Adipocyte (in vitro differentiated cells): ENCODE measurements at regions not wholly inside any gene's neighbourhood (a gene's known extent, or its start where the extent isn't known, plus 50 kb on each side); places are given as distances from the start of the nearest gene placed in this dataset.

Experiments used
- DNase-seq: peaks from one replicate; pipeline ENCODE4 v3.0.0-alpha.2; 2015; ENCODE audit warnings: low read depth
- H3K27me3 ChIP-seq: replicated peaks from 2 replicates; pipeline ENCODE4 v1.7.0; 2013; ENCODE audit warnings: mild to moderate bottlenecking, low read length, moderate library complexity; ENCODE audit not compliant: control insufficient read depth, insufficient read depth
- H3K36me3 ChIP-seq: 2 replicates; pipeline ENCODE4 v1.7.0; 2013; ENCODE audit warnings: low read length, mild to moderate bottlenecking, moderate library complexity; ENCODE audit not compliant: control insufficient read depth, insufficient read depth, severe bottlenecking
- H3K4me1 ChIP-seq: 2 replicates; pipeline ENCODE4 v1.7.0; 2013; ENCODE audit warnings: mild to moderate bottlenecking, low read length, moderate library complexity; ENCODE audit not compliant: control insufficient read depth, insufficient read depth
- H3K4me3 ChIP-seq: 2 replicates; pipeline ENCODE4 v1.7.0; 2013; ENCODE audit warnings: mild to moderate bottlenecking, low read length, moderate library complexity
- H3K9ac ChIP-seq: 2 replicates; pipeline ENCODE4 v1.7.0; 2013; ENCODE audit warnings: mild to moderate bottlenecking, low read length, moderate library complexity
- H3K9me3 ChIP-seq: 2 replicates; pipeline ENCODE4 v1.7.0; 2013; ENCODE audit warnings: mild to moderate bottlenecking, low read length, moderate library complexity; ENCODE audit not compliant: control insufficient read depth

GRCh38 chr2:106685180-106685897, 198.2 kb downstream of the CD8B2 start:
- Histone ChIP-seq H3K9me3 (peaks cover 14% of the 10 kb centered on the region), H3K4me1 (no peaks in the 10 kb centered on the region), H3K9ac (no peak overlapping the region), H3K36me3 (no peaks in the 10 kb centered on the region), H3K4me3 (no peak overlapping the region), H3K27me3 (no peaks in the 10 kb centered on the region)
- DNase-seq = no peak

- Histone ChIP-seq H3K36me3 (no peaks in the 10 kb centered on the region), H3K27me3 (no peaks in the 10 kb centered on the region), H3K4me3 (no peak overlapping the region), H3K4me1 (no peaks in the 10 kb centered on the region), H3K9me3 (peaks cover 11% of the 10 kb centered on the region), H3K9ac (no peak overlapping the region)
- DNase-seq = no peak
These were observed 199.2 kb downstream of the ST6GAL2 start for GRCh38 chr2:106686814-106687213.

- DNase-seq = no peak
- H3K36me3 ChIP-seq = no peaks in the 10 kb centered on the region
- H3K27me3 ChIP-seq = no peaks in the 10 kb centered on the region
These were observed 190.9 kb downstream of the ST6GAL2 start for GRCh38 chr2:106694964-106695470.

GRCh38 chr2:106695919-106696318, 190.0 kb downstream of the ST6GAL2 start:
- Histone ChIP-seq H3K4me3 (no peak overlapping the region), H3K36me3 (no peaks in the 10 kb centered on the region), H3K4me1 (no peaks in the 10 kb centered on the region), H3K9ac (no peak overlapping the region), H3K27me3 (no peaks in the 10 kb centered on the region), H3K9me3 (no peaks in the 10 kb centered on the region)
- no peak for DNase-seq

More at GRCh38 chr2:106694964-106695470, 190.9 kb downstream of the ST6GAL2 start:
- no peak overlapping the region for H3K4me3 ChIP-seq
- no peaks in the 10 kb centered on the region for H3K4me1 ChIP-seq
- H3K9me3 ChIP-seq = no peaks in the 10 kb centered on the region
- no peak overlapping the region for H3K9ac ChIP-seq

- H3K27me3 ChIP-seq = no peaks in the 10 kb centered on the region
- H3K9me3 ChIP-seq = no peaks in the 10 kb centered on the region
- H3K36me3 ChIP-seq = no peaks in the 10 kb centered on the region
- no peak overlapping the region for H3K4me3 ChIP-seq
- H3K9ac ChIP-seq = no peak overlapping the region
- no peak for DNase-seq
- no peaks in the 10 kb centered on the region for H3K4me1 ChIP-seq
These were observed 185.4 kb downstream of the ST6GAL2 start for GRCh38 chr2:106700616-106701015.

- H3K27me3 ChIP-seq = no peaks in the 10 kb centered on the region
- no peaks in the 10 kb centered on the region for H3K4me1 ChIP-seq
- DNase-seq = no peak
- H3K9ac ChIP-seq = no peak overlapping the region
- H3K4me3 ChIP-seq = no peak overlapping the region
- no peaks in the 10 kb centered on the region for H3K36me3 ChIP-seq
- no peaks in the 10 kb centered on the region for H3K9me3 ChIP-seq
These were observed 184.6 kb downstream of the ST6GAL2 start for GRCh38 chr2:106701203-106702022.

- Histone ChIP-seq H3K27me3 (no peaks in the 10 kb centered on the region), H3K9me3 (no peaks in the 10 kb centered on the region), H3K36me3 (no peaks in the 10 kb centered on the region), H3K4me3 (no peak overlapping the region), H3K4me1 (peaks cover 4% of the 10 kb centered on the region), H3K9ac (no peak overlapping the region)
- no peak for DNase-seq
These were observed 182.8 kb downstream of the ST6GAL2 start for GRCh38 chr2:106703161-106703560.

GRCh38 chr2:106704798-106705197, 181.2 kb downstream of the ST6GAL2 start:
- no peaks in the 10 kb centered on the region for H3K36me3 ChIP-seq
- no peak for DNase-seq
- H3K9me3 ChIP-seq = no peaks in the 10 kb centered on the region
- H3K9ac ChIP-seq = no peak overlapping the region
- peaks cover 4% of the 10 kb centered on the region for H3K4me1 ChIP-seq
- no peaks in the 10 kb centered on the region for H3K27me3 ChIP-seq
- no peak overlapping the region for H3K4me3 ChIP-seq

- no peak overlapping the region for H3K9ac ChIP-seq
- H3K4me1 ChIP-seq = peaks cover 4% of the 10 kb centered on the region
- H3K4me3 ChIP-seq = no peak overlapping the region
- no peaks in the 10 kb centered on the region for H3K27me3 ChIP-seq
- no peaks in the 10 kb centered on the region for H3K36me3 ChIP-seq
- no peak for DNase-seq
- no peaks in the 10 kb centered on the region for H3K9me3 ChIP-seq
These were observed 180.1 kb downstream of the ST6GAL2 start for GRCh38 chr2:106705877-106706276.

- Histone ChIP-seq H3K4me1 (peaks cover 4% of the 10 kb centered on the region), H3K27me3 (no peaks in the 10 kb centered on the region), H3K4me3 (no peak overlapping the region), H3K9ac (no peak overlapping the region), H3K36me3 (no peaks in the 10 kb centered on the region), H3K9me3 (no peaks in the 10 kb centered on the region)
- no peak for DNase-seq
These were observed 179.7 kb downstream of the ST6GAL2 start for GRCh38 chr2:106706283-106706682.

- no peak overlapping the region for H3K9ac ChIP-seq
- H3K4me1 ChIP-seq = peaks cover 4% of the 10 kb centered on the region
- no peak overlapping the region for H3K4me3 ChIP-seq
- DNase-seq = peak; percentile 20
- H3K27me3 ChIP-seq = no peaks in the 10 kb centered on the region
- H3K36me3 ChIP-seq = no peaks in the 10 kb centered on the region
- H3K9me3 ChIP-seq = peaks cover 9% of the 10 kb centered on the region
These were observed 177.8 kb downstream of the ST6GAL2 start for GRCh38 chr2:106708209-106708608.
